Muscle of arm (tissue), 1 donor: ENCODE measurements at regions not wholly inside any gene's neighbourhood (a gene's known extent, or its start where the extent isn't known, plus 50 kb on each side); places are given as distances from the start of the nearest gene placed in this dataset.

Source experiments
- DNase-seq: peaks from one replicate; pipeline ENCODE4 v3.0.0-alpha.2; 2013

GRCh38 chr6:9481292-9482029, 933.4 kb downstream of the TFAP2A start:
- no peak for DNase-seq

- DNase-seq = no peak
Measured at GRCh38 chr6:9468277-9468676, 946.6 kb downstream of the TFAP2A start.

GRCh38 chr6:9467741-9468140, 947.1 kb downstream of the TFAP2A start:
- DNase-seq = no peak

GRCh38 chr6:9464583-9464982, 950.3 kb downstream of the TFAP2A start:
- no peak for DNase-seq

GRCh38 chr6:9463311-9463710, 951.6 kb downstream of the TFAP2A start:
- DNase-seq = no peak

- DNase-seq = no peak
Measured at GRCh38 chr6:9461188-9461587, 953.7 kb downstream of the TFAP2A start.

- DNase-seq = no peak
Measured at GRCh38 chr6:9458424-9458823, 956.5 kb downstream of the TFAP2A start.

GRCh38 chr6:9455864-9456658, 958.8 kb downstream of the TFAP2A start:
- no peak for DNase-seq

- no peak for DNase-seq
Measured at GRCh38 chr6:9439621-9440330, 975.1 kb downstream of the TFAP2A start.

- no peak for DNase-seq
Measured at GRCh38 chr6:9437836-9438235, 977.0 kb downstream of the TFAP2A start.

GRCh38 chr6:9435281-9435680, 979.6 kb downstream of the TFAP2A start:
- no peak for DNase-seq

GRCh38 chr6:9431945-9432344, 982.9 kb downstream of the TFAP2A start:
- no peak for DNase-seq

- DNase-seq = no peak
Measured at GRCh38 chr6:9428421-9429172, 986.3 kb downstream of the TFAP2A start.

- no peak for DNase-seq
Measured at GRCh38 chr6:9422138-9422537, 986.8 kb upstream of the SLC35B3 start.

- no peak for DNase-seq
Measured at GRCh38 chr6:9420316-9421015, 985.1 kb upstream of the SLC35B3 start.

- DNase-seq = no peak
Measured at GRCh38 chr6:9417400-9417799, 982.1 kb upstream of the SLC35B3 start.

- no peak for DNase-seq
Measured at GRCh38 chr6:9412951-9413559, 977.7 kb upstream of the SLC35B3 start.

GRCh38 chr6:9409126-9409525, 973.8 kb upstream of the SLC35B3 start:
- DNase-seq = no peak

GRCh38 chr6:9408402-9409117, 973.2 kb upstream of the SLC35B3 start:
- DNase-seq = no peak

GRCh38 chr6:9405825-9406224, 970.5 kb upstream of the SLC35B3 start:
- DNase-seq = no peak
